HEK293 (cell line): ENCODE measurements at regions not wholly inside any gene's neighbourhood (a gene's known extent, or its start where the extent isn't known, plus 50 kb on each side); places are given as distances from the start of the nearest gene placed in this dataset.

ENCODE experiments used
- CTCF ChIA-PET: fragments of 350-600 bp; formaldehyde crosslinking; extraction: SDS; loops from one replicate; lab custom pipeline; 2021; ENCODE audit warnings: antibody characterized with exemption; lab: Yijun Ruan, JAX
- POLR2A ChIA-PET: fragments of 300-600 bp; formaldehyde crosslinking; extraction: SDS; loops from one replicate; lab custom pipeline; 2020; ENCODE audit warnings: antibody characterized with exemption, inconsistent platforms; lab: Yijun Ruan, JAX
- H3K27ac ChIP-seq: fragments of 200-500 bp; sonication (Bioruptor generic); 2 replicates; pipeline ENCODE4 v1.5.1; 2014; ENCODE audit warnings: low read depth, low read length, control low read depth, inconsistent platforms; ENCODE audit errors: extremely low read depth
- H3K36me3 ChIP-seq, 2 experiments: fragments of 200-500 bp in 1 of 2; sonication (Bioruptor generic) in 1 of 2; 1 replicate in 1 of 2; 2 replicates in 1 of 2; pipeline ENCODE4 v1.5.1; 2014 to 2017; ENCODE audit warnings: inconsistent platforms in 2 of 2, low read length in 2 of 2; ENCODE audit not compliant: control insufficient read depth in 2 of 2, insufficient read depth in 1 of 2
- H3K4me1 ChIP-seq: fragments of 200-500 bp; sonication (Bioruptor generic); 2 replicates; pipeline ENCODE4 v1.5.1; 2014; ENCODE audit warnings: mild to moderate bottlenecking, low read length, inconsistent platforms; ENCODE audit not compliant: control insufficient read depth, insufficient read depth
- H3K4me3 ChIP-seq: 2 replicates; pipeline ENCODE4 v1.5.1; 2011; ENCODE audit warnings: low read depth, mild to moderate bottlenecking, control low read depth, low read length, moderate library complexity
- H3K9me3 ChIP-seq: fragments of 200-500 bp; sonication (Bioruptor generic); 2 replicates; pipeline ENCODE4 v1.5.1; 2014; ENCODE audit warnings: low read depth, low read length, inconsistent platforms; ENCODE audit not compliant: control insufficient read depth, insufficient read depth
- GLIS1 ChIP-seq: fragments of 450-650 bp; formaldehyde crosslinking; IDR thresholded peaks from 2 replicates; pipeline ENCODE4 v1.5.1; 2016; ENCODE audit warnings: missing biosample characterization, missing genetic modification characterization
- KLF8 ChIP-seq: fragments of 450-650 bp; formaldehyde crosslinking; IDR thresholded peaks from 2 replicates; pipeline ENCODE4 v1.5.1; 2016; ENCODE audit warnings: missing biosample characterization, missing genetic modification characterization
- MEIS1 ChIP-seq: sonication (generic); formaldehyde crosslinking; IDR thresholded peaks from 2 replicates; pipeline ENCODE4 v1.8.1; 2022; ENCODE audit warnings: missing genetic modification reagents, mild to moderate bottlenecking, borderline replicate concordance
- MZF1 ChIP-seq: fragments of 450-650 bp; formaldehyde crosslinking; IDR thresholded peaks from 2 replicates; pipeline ENCODE4 v1.5.1; 2017; ENCODE audit warnings: missing biosample characterization, missing genetic modification characterization, borderline replicate concordance
- SP3 ChIP-seq: fragments of 450-650 bp; formaldehyde crosslinking; IDR thresholded peaks from 2 replicates; pipeline ENCODE4 v1.5.1; 2016; ENCODE audit warnings: missing biosample characterization, missing genetic modification characterization
- SP7 ChIP-seq: fragments of 450-650 bp; formaldehyde crosslinking; IDR thresholded peaks from 2 replicates; pipeline ENCODE4 v1.5.1; 2016; ENCODE audit warnings: missing biosample characterization, missing genetic modification characterization
- ZFP3 ChIP-seq: fragments of 450-650 bp; formaldehyde crosslinking; IDR thresholded peaks from 2 replicates; pipeline ENCODE4 v1.5.1; 2016; ENCODE audit warnings: low read depth, missing biosample characterization, missing genetic modification characterization
- ZNF112 ChIP-seq: fragments of 450-650 bp; formaldehyde crosslinking; IDR thresholded peaks from 2 replicates; pipeline ENCODE4 v1.5.0; 2017; ENCODE audit warnings: missing biosample characterization, missing genetic modification characterization
- ZNF138 ChIP-seq: fragments of 450-650 bp; formaldehyde crosslinking; IDR thresholded peaks from 2 replicates; pipeline ENCODE4 v1.5.1; 2016; ENCODE audit warnings: missing biosample characterization, missing genetic modification characterization, borderline replicate concordance
- ZNF366 ChIP-seq: fragments of 450-650 bp; formaldehyde crosslinking; conservative IDR thresholded peaks from 2 replicates; pipeline ENCODE4 v1.5.1; 2016; ENCODE audit warnings: missing biosample characterization, missing genetic modification characterization
- ZNF510 ChIP-seq: fragments of 450-650 bp; formaldehyde crosslinking; IDR thresholded peaks from 2 replicates; pipeline ENCODE4 v1.5.1; 2018; ENCODE audit warnings: mild to moderate bottlenecking, missing genetic modification characterization, missing biosample characterization; ENCODE audit not compliant: insufficient replicate concordance
- ZNF843 ChIP-seq: fragments of 450-650 bp; formaldehyde crosslinking; IDR thresholded peaks from 2 replicates; pipeline ENCODE4 v1.5.1; 2016; ENCODE audit warnings: missing biosample characterization, missing genetic modification characterization
- ZSCAN30 ChIP-seq: fragments of 450-650 bp; IDR thresholded peaks from 2 replicates; pipeline ENCODE4 v1.5.1; 2018; ENCODE audit warnings: missing biosample characterization, mild to moderate bottlenecking, missing genetic modification characterization, moderate library complexity
- TF ChIP-seq, protein P1 (sequence below): fragments of 450-650 bp; formaldehyde crosslinking; IDR thresholded peaks from 2 replicates; pipeline ENCODE4 v1.5.1; 2016; ENCODE audit warnings: missing biosample characterization, missing genetic modification characterization
- TF ChIP-seq, protein P2 (sequence below): fragments of 450-650 bp; formaldehyde crosslinking; IDR thresholded peaks from 2 replicates; pipeline ENCODE4 v1.5.0; 2017; ENCODE audit warnings: missing biosample characterization, missing genetic modification characterization, borderline replicate concordance

DNA sequence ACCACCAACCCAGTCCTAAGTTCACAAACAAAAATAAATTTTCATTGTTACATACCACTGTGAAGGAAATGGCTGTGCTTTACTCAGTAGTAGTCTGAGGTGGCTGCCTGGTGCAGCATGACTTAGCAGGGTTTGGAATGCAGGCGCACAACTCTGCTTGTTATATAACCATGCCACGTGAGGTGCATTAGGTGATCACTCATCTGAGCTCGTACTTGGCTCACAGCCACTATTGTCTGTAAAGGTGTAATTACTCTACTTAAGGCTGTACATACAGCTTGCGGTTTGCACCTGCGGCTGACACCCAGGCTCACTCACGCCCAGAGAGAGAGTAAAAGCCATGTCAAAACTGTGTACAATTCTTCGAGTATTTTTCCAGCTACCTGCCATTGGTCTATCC is 599.4 kb downstream of the LTN1 start:
- POLR2A ChIA-PET = no interaction called here
- no peaks in the 10 kb centered on the region for H3K9me3 ChIP-seq
- TF ChIP-seq KLF8 (0 out of 2 replicates have a peak, but pooled peaks have one; percentile 48), ZNF366 (tag by site-specific recombination) (0 out of 2 replicates have a peak, but pooled peaks have one; percentile 19), SP7 (tag by site-specific recombination) (peak; percentile 68; the same call in 1 of the 2 replicates), GLIS1 (peak; percentile 13; the same call in 1 of the 2 replicates)
- TF ChIP-seq, protein P1, sequence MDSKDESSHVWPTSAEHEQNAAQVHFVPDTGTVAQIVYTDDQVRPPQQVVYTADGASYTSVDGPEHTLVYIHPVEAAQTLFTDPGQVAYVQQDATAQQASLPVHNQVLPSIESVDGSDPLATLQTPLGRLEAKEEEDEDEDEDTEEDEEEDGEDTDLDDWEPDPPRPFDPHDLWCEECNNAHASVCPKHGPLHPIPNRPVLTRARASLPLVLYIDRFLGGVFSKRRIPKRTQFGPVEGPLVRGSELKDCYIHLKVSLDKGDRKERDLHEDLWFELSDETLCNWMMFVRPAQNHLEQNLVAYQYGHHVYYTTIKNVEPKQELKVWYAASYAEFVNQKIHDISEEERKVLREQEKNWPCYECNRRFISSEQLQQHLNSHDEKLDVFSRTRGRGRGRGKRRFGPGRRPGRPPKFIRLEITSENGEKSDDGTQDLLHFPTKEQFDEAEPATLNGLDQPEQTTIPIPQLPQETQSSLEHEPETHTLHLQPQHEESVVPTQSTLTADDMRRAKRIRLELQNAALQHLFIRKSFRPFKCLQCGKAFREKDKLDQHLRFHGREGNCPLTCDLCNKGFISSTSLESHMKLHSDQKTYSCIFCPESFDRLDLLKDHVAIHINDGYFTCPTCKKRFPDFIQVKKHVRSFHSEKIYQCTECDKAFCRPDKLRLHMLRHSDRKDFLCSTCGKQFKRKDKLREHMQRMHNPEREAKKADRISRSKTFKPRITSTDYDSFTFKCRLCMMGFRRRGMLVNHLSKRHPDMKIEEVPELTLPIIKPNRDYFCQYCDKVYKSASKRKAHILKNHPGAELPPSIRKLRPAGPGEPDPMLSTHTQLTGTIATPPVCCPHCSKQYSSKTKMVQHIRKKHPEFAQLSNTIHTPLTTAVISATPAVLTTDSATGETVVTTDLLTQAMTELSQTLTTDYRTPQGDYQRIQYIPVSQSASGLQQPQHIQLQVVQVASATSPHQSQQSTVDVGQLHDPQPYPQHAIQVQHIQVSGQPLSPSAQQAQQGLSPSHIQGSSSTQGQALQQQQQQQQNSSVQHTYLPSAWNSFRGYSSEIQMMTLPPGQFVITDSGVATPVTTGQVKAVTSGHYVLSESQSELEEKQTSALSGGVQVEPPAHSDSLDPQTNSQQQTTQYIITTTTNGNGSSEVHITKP (tag by site-specific recombination) = no peak
- TF ChIP-seq, all 188 proteins: peak for 4
- CTCF ChIA-PET = interaction anchor here (0.5 to 0.6 kb wide), 2 partner anchors 261 to 340 kb away, joined by 3 read pairs; no protein-coding TSS in a partner anchor
- H3K36me3 ChIP-seq = no peaks in the 10 kb centered on the region
- no peak overlapping the region for H3K4me3 ChIP-seq
- H3K4me1 ChIP-seq = no peaks in the 10 kb centered on the region
- no peak overlapping the region for H3K27ac ChIP-seq

DNA sequence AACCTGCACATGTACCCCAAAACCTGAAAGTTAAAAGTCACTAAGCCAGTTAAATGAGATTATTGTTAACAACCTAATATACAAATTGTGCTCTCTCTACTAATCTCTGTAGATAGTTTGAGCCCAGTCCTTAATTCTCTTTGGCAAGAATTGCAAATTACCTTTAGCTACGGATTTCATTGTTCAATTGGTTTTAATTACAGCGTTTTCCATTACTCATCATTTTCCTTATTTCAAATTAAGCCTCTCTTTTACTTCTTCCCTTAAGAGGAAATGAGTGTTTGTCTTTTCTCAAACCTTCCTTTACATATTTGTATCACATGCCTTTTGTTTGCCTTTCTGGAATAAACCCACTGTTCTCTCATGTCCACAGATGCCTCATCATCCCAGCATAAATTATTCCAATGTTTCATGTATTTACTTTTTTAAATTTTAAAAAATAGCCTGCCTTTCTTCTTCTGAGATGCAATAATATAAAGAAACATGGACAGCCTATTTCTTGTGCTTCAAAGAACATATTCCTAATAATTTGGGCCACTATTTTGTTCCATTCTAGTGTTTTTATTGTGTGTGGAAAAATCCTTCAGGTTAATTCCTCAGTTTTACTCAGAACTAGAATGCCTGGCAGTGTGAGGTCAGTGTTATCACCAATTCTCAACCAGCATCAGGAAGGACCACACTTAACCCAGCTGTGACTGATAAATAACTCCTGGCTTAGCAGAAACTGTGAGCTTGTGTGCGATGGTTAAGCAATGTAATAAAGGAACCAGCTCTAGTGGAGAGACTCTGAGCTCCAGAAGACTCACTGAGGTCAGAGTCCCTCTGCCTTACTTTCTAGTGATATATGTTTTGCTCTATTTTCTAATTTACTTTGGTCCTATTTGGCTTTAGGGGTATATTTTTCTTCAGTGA is 600.5 kb downstream of the LTN1 start:
- POLR2A ChIA-PET = no interaction called here
- no peak for TF ChIP-seq MEIS1 (CRISPR knock-in tag)
- no peak for TF ChIP-seq MZF1
- TF ChIP-seq ZNF112 (tag by site-specific recombination) = no peak
- no peak for TF ChIP-seq ZNF843
- TF ChIP-seq SP3 = no peak
- no peak for TF ChIP-seq ZNF138 (tag by site-specific recombination)
- TF ChIP-seq ZNF510 (tag by site-specific recombination) = no peak
- TF ChIP-seq, all 188 proteins: peak for 0

DNA sequence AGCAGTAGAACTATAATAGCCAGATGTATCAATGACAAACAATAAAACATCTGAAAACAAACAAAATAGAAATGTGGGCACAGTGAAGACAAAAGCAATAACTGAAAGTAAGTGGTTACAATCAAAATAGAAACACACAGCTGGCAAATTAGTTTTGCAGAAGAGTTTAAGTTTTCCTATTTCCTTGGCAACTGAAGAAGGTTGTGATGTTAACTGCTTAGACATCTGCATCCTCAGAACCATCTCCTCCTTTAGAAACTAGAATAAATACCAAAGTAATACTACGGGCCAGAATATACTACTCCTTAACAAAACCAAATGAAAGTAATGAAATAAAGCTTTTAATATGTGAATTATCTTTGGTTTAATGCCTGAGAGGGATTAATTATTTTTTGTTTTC is 605.5 kb downstream of the LTN1 start:
- CTCF ChIA-PET = no interaction called here

More for the DNA sequence above, 600.5 kb downstream of the LTN1 start:
- no peaks in the 10 kb centered on the region for H3K36me3 ChIP-seq
- H3K4me3 ChIP-seq = no peak overlapping the region
- CTCF ChIA-PET = no interaction called here
- no peaks in the 10 kb centered on the region for H3K9me3 ChIP-seq
- no peaks in the 10 kb centered on the region for H3K4me1 ChIP-seq
- no peak overlapping the region for H3K27ac ChIP-seq

More for the DNA sequence above, 605.5 kb downstream of the LTN1 start:
- Histone ChIP-seq H3K4me3 (no peak overlapping the region), H3K9me3 (no peaks in the 10 kb centered on the region), H3K27ac (no peak overlapping the region), H3K36me3 (no peaks in the 10 kb centered on the region), H3K4me1 (no peaks in the 10 kb centered on the region)
- TF ChIP-seq ZFP3 (no peak), ZSCAN30 (tag by site-specific recombination) (no peak)
- TF ChIP-seq, protein P2, sequence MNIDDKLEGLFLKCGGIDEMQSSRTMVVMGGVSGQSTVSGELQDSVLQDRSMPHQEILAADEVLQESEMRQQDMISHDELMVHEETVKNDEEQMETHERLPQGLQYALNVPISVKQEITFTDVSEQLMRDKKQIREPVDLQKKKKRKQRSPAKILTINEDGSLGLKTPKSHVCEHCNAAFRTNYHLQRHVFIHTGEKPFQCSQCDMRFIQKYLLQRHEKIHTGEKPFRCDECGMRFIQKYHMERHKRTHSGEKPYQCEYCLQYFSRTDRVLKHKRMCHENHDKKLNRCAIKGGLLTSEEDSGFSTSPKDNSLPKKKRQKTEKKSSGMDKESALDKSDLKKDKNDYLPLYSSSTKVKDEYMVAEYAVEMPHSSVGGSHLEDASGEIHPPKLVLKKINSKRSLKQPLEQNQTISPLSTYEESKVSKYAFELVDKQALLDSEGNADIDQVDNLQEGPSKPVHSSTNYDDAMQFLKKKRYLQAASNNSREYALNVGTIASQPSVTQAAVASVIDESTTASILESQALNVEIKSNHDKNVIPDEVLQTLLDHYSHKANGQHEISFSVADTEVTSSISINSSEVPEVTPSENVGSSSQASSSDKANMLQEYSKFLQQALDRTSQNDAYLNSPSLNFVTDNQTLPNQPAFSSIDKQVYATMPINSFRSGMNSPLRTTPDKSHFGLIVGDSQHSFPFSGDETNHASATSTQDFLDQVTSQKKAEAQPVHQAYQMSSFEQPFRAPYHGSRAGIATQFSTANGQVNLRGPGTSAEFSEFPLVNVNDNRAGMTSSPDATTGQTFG (tag by site-specific recombination) = no peak
- POLR2A ChIA-PET = no interaction called here
